ENCODE measurements at regions not wholly inside any gene's neighbourhood (a gene's known extent, or its start where the extent isn't known, plus 50 kb on each side); places are given as distances from the start of the nearest gene placed in this dataset.

DNA sequence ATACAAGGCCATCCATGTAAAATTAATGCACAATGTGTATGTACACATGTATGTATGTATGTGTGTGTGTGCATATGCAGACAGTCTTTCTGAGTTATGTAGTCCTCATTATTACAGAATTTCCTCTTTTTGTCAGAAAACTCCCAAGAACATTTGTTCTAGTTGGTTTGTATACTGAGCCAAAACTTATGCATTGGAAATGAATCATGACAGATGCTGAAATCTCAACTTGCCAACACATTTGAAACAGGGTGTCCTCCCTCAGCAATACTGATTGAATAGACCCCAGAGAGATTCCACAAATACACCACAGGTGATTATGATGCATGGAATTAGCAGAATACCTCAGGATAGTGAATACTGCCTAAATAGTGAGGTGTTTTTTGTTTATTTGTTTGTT, 472.9 kb upstream of the PCDH15 start (continued):
- TF ChIP-seq TAF7 (optimal IDR thresholded peaks at IDR 0.05; ENCODE audit: borderline replicate concordance, low read depth, low read length) (no peak), EZH2 (IDR thresholded peaks at IDR 0.05; ENCODE audit: low read depth, low read length, severe bottlenecking) (no peak), POU5F1 (IDR thresholded peaks at IDR 0.05; ENCODE audit: low read depth, low read length) (no peak)

Data from H1 (cell line).